GM23248 (cell line): ENCODE measurements at regions not wholly inside any gene's neighbourhood (a gene's known extent, or its start where the extent isn't known, plus 50 kb on each side); places are given as distances from the start of the nearest gene placed in this dataset.

ENCODE experiments used
- EZH2 ChIP-seq: fragments of 200-600 bp; sonication (generic); IDR thresholded peaks from 2 replicates; pipeline ENCODE4 v1.6.1; 2018; ENCODE audit warnings: antibody characterized with exemption, mild to moderate bottlenecking; ENCODE audit not compliant: insufficient read depth, poor library complexity, severe bottlenecking
- EZH2phosphoT487 ChIP-seq: fragments of 200-600 bp; sonication (generic); IDR thresholded peaks from 2 replicates; pipeline ENCODE4 v1.6.1; 2018; ENCODE audit warnings: antibody characterized with exemption, moderate library complexity, mild to moderate bottlenecking, low read depth; ENCODE audit not compliant: insufficient read depth

- TF ChIP-seq EZH2, result no peak
- TF ChIP-seq EZH2phosphoT487, result no peak
Measured at GRCh38 chr2:200021449-200022114, 66.2 kb downstream of the MAIP1 start.
